OCI-LY7 (cell line): ENCODE measurements at regions not wholly inside any gene's neighbourhood (a gene's known extent, or its start where the extent isn't known, plus 50 kb on each side); places are given as distances from the start of the nearest gene placed in this dataset.

ENCODE experiments used
- BruUV-seq: library from RNA; stranded (reverse); fragments of 400-500 nt; replicated peaks from 2 replicates; lab custom pipeline; 2021; lab: Mats Ljungman, UMichigan
- CTCF ChIA-PET: fragments of 300-600 bp; sonication (Branson Sonifier 250); formaldehyde crosslinking; loops from one replicate; lab custom pipeline; 2022; ENCODE audit warnings: antibody characterized with exemption; ENCODE audit not compliant: unreplicated experiment; lab: Charles Lee
- POLR2A ChIA-PET: fragments of 300-600 bp; sonication (Branson Sonifier 250); formaldehyde crosslinking; loops from one replicate; lab custom pipeline; 2022; ENCODE audit warnings: antibody characterized with exemption; lab: Charles Lee
- DNase-seq: peaks from one replicate; pipeline ENCODE4 v3.0.0-alpha.2; 2015; ENCODE audit warnings: low spot score
- H2AFZ ChIP-seq: fragments of 200-600 bp; sonication (generic), shearing (Covaris generic); 2 replicates; pipeline ENCODE4 v1.6.1; 2014; ENCODE audit warnings: mild to moderate bottlenecking, antibody characterized with exemption, low read length, moderate library complexity
- H3K27ac ChIP-seq: fragments of 200-600 bp; sonication (generic); 2 replicates; pipeline ENCODE4 v1.5.1; 2014; ENCODE audit warnings: mixed run types, low read depth, mild to moderate bottlenecking, moderate library complexity, low read length, inconsistent platforms; ENCODE audit not compliant: poor library complexity, severe bottlenecking
- H3K36me3 ChIP-seq: fragments of 200-600 bp; sonication (generic); 2 replicates; pipeline ENCODE4 v1.6.1; 2014; ENCODE audit warnings: mild to moderate bottlenecking, antibody characterized with exemption, low read length, moderate library complexity, mixed read lengths; ENCODE audit not compliant: insufficient read depth
- H3K4me1 ChIP-seq: fragments of 200-600 bp; sonication (generic); 2 replicates; pipeline ENCODE4 v1.5.1; 2014; ENCODE audit warnings: mild to moderate bottlenecking, low read length; ENCODE audit not compliant: insufficient read depth, poor library complexity, severe bottlenecking
- H3K4me2 ChIP-seq: fragments of 200-600 bp; sonication (generic); 2 replicates; pipeline ENCODE4 v1.6.1; 2014; ENCODE audit warnings: mild to moderate bottlenecking, low read length
- H3K4me3 ChIP-seq: fragments of 200-600 bp; sonication (generic); 2 replicates; pipeline ENCODE4 v1.5.1; 2014; ENCODE audit warnings: mild to moderate bottlenecking, low read depth, low read length; ENCODE audit not compliant: poor library complexity, severe bottlenecking
- H3K79me2 ChIP-seq: fragments of 200-600 bp; sonication (generic); 2 replicates; pipeline ENCODE4 v1.6.1; 2016; ENCODE audit warnings: low read depth, mild to moderate bottlenecking, low read length, moderate library complexity, mixed read lengths; ENCODE audit not compliant: insufficient read depth
- H3K9me2 ChIP-seq: fragments of 200-600 bp; sonication (generic); 2 replicates; pipeline ENCODE4 v1.6.1; 2016; ENCODE audit warnings: mild to moderate bottlenecking, low read length, mixed read lengths; ENCODE audit not compliant: insufficient read depth
- H3K9me3 ChIP-seq: fragments of 200-600 bp; sonication (generic); 2 replicates; pipeline ENCODE4 v1.6.1; 2014; ENCODE audit warnings: mild to moderate bottlenecking, mixed run types, low read length, mixed read lengths
- H4K20me1 ChIP-seq: fragments of 200-600 bp; sonication (generic); 2 replicates; pipeline ENCODE4 v1.6.1; 2014; ENCODE audit warnings: mild to moderate bottlenecking, antibody characterized with exemption, low read length, moderate library complexity, mixed read lengths; ENCODE audit not compliant: insufficient read depth
- CTCF ChIP-seq: fragments of 200-600 bp; sonication (generic); conservative IDR thresholded peaks from 2 replicates; pipeline ENCODE4 v1.5.1; 2014; ENCODE audit warnings: mild to moderate bottlenecking, antibody characterized with exemption, low read length, moderate library complexity, mixed read lengths
- EZH2phosphoT487 ChIP-seq: fragments of 200-600 bp; sonication (generic); IDR thresholded peaks from 2 replicates; pipeline ENCODE4 v1.6.1; 2018; ENCODE audit warnings: low read depth, borderline replicate concordance, mild to moderate bottlenecking, mixed run types, antibody characterized with exemption, low read length, moderate library complexity, mixed read lengths
- intact Hi-C: fragments of 100-400 bp; cut with micrococcal nuclease; formaldehyde crosslinking; loops from one replicate; pipeline ENCODE4 v1.10.0; 2022; ENCODE audit not compliant: unreplicated experiment

GRCh38 chr18:25771796-25772195 lies 318.6 kb downstream of the SS18 start:
- H3K36me3 ChIP-seq = no peaks in the 10 kb centered on the region
- H3K27ac ChIP-seq = no peak overlapping the region
- ChIA-PET POLR2A (no interaction called here), CTCF (no interaction called here)
- no TSS peak for BruUV-seq
- no peaks in the 10 kb centered on the region for H3K9me2 ChIP-seq
- H3K4me1 ChIP-seq = no peaks in the 10 kb centered on the region
- no peak overlapping the region for H3K4me3 ChIP-seq
- H2AFZ ChIP-seq = no peak overlapping the region
- no peaks in the 10 kb centered on the region for H3K79me2 ChIP-seq
- H3K4me2 ChIP-seq = no peak overlapping the region
- DNase-seq = no peak
- intact Hi-C loops = no loop called here
- H3K9me3 ChIP-seq = no peaks in the 10 kb centered on the region
- no peaks in the 10 kb centered on the region for H4K20me1 ChIP-seq
- TF ChIP-seq CTCF (no peak), EZH2phosphoT487 (no peak)

- intact Hi-C loops = loop anchor here (10.0 kb wide), 1 partner anchor 60 kb away; no protein-coding TSS in a partner anchor
- no peaks in the 10 kb centered on the region for H3K4me1 ChIP-seq
- H3K4me2 ChIP-seq = no peak overlapping the region
- H2AFZ ChIP-seq = no peak overlapping the region
- no peaks in the 10 kb centered on the region for H3K9me2 ChIP-seq
- no peaks in the 10 kb centered on the region for H3K9me3 ChIP-seq
- no peak overlapping the region for H3K27ac ChIP-seq
- H3K79me2 ChIP-seq = no peaks in the 10 kb centered on the region
- no peak for DNase-seq
- ChIA-PET CTCF (no interaction called here), POLR2A (interaction anchor here (0.7 to 1.5 kb wide), 2 partner anchors 88 to 1374 kb away, joined by 4 to 5 read pairs; no protein-coding TSS in a partner anchor)
- no TSS peak for BruUV-seq
- H4K20me1 ChIP-seq = no peaks in the 10 kb centered on the region
- H3K36me3 ChIP-seq = no peaks in the 10 kb centered on the region
- no peak overlapping the region for H3K4me3 ChIP-seq
- TF ChIP-seq CTCF (no peak), EZH2phosphoT487 (no peak)
Measured at GRCh38 chr18:25764777-25765176, 325.6 kb downstream of the SS18 start.

GRCh38 chr18:25759111-25759510 lies 331.3 kb downstream of the SS18 start:
- H3K27ac ChIP-seq = no peak overlapping the region
- BruUV-seq = no TSS peak

More at GRCh38 chr18:25759111-25759510, 331.3 kb downstream of the SS18 start:
- Histone ChIP-seq H3K4me1 (no peaks in the 10 kb centered on the region), H3K4me3 (no peak overlapping the region), H3K79me2 (no peaks in the 10 kb centered on the region), H4K20me1 (no peaks in the 10 kb centered on the region), H3K4me2 (no peak overlapping the region), H3K9me3 (no peaks in the 10 kb centered on the region), H3K36me3 (no peaks in the 10 kb centered on the region), H3K9me2 (no peaks in the 10 kb centered on the region), H2AFZ (no peak overlapping the region)
- no peak for DNase-seq
- TF ChIP-seq EZH2phosphoT487 (no peak), CTCF (no peak)
- ChIA-PET CTCF (no interaction called here), POLR2A (interaction anchor here (0.6 kb wide), 1 partner anchor 178 kb away, joined by 3 read pairs; no protein-coding TSS in a partner anchor)
- intact Hi-C loops = no loop called here
